ENCODE measurements at regions not wholly inside any gene's neighbourhood (a gene's known extent, or its start where the extent isn't known, plus 50 kb on each side); places are given as distances from the start of the nearest gene placed in this dataset.

- TF ChIP-seq CTCF (IDR thresholded peaks at IDR 0.05; ENCODE audit: low read depth, low read length, poor library complexity, severe bottlenecking) (no peak), EZH2phosphoT487 (IDR thresholded peaks at IDR 0.05; ENCODE audit: borderline replicate concordance, low read length) (no peak)
These were observed 134.8 kb upstream of the ARHGAP5 start for GRCh38 chr14:31942166-31942841.

All from DOHH2 (cell line).